ENCODE measurements at regions not wholly inside any gene's neighbourhood (a gene's known extent, or its start where the extent isn't known, plus 50 kb on each side); places are given as distances from the start of the nearest gene placed in this dataset.
"Not testable (repeated sequence)": the region's sequence is repeated elsewhere in the genome, so short reads cannot be mapped to it uniquely, and the experiment has no call there.

- no peak for TF ChIP-seq CTCF (conservative IDR thresholded peaks at IDR 0.05)
- no peak for TF ChIP-seq ZFX (IDR thresholded peaks at IDR 0.05)
Observed at GRCh38 chr10:125533866-125534265, 149.1 kb downstream of the TEX36 start.

GRCh38 chr10:125531465-125531864 lies 151.5 kb downstream of the TEX36 start:
- H3K27ac ChIP-seq, result no peak overlapping the region
- no peak for TF ChIP-seq ZFX (IDR thresholded peaks at IDR 0.05)
- no peak for TF ChIP-seq CTCF (conservative IDR thresholded peaks at IDR 0.05)

More at GRCh38 chr10:125533866-125534265, 149.1 kb downstream of the TEX36 start:
- no peak overlapping the region for H3K27ac ChIP-seq

GRCh38 chr10:125523347-125523746 lies 159.6 kb downstream of the TEX36 start:
- no peak overlapping the region for H3K27ac ChIP-seq
- no peak for TF ChIP-seq ZFX (IDR thresholded peaks at IDR 0.05)
- no peak for TF ChIP-seq CTCF (conservative IDR thresholded peaks at IDR 0.05)

GRCh38 chr10:125521721-125522680 lies 161.0 kb downstream of the TEX36 start:
- TF ChIP-seq CTCF (conservative IDR thresholded peaks at IDR 0.05), result peak; percentile 95
- TF ChIP-seq ZFX (IDR thresholded peaks at IDR 0.05), result no peak
- no peak overlapping the region for H3K27ac ChIP-seq

- TF ChIP-seq ZFX (IDR thresholded peaks at IDR 0.05), result no peak
- no peak for TF ChIP-seq CTCF (conservative IDR thresholded peaks at IDR 0.05)
Observed at GRCh38 chr10:125520968-125521367, 162.0 kb downstream of the TEX36 start.

GRCh38 chr10:125518397-125518796 lies 164.6 kb downstream of the TEX36 start:
- H3K27ac ChIP-seq, result not testable (repeated sequence)

More at GRCh38 chr10:125520968-125521367, 162.0 kb downstream of the TEX36 start:
- H3K27ac ChIP-seq, result no peak overlapping the region

- no peak overlapping the region for H3K27ac ChIP-seq
- TF ChIP-seq ZFX (IDR thresholded peaks at IDR 0.05) (no peak), CTCF (conservative IDR thresholded peaks at IDR 0.05) (no peak)
Observed at GRCh38 chr10:125515571-125515970, 167.4 kb downstream of the TEX36 start.
